Nephron (organoid): ENCODE measurements at regions not wholly inside any gene's neighbourhood (a gene's known extent, or its start where the extent isn't known, plus 50 kb on each side); places are given as distances from the start of the nearest gene placed in this dataset.

Source experiments
- H3K27ac Mint-ChIP-seq, 3 experiments: 2 replicates each; pipeline ENCODE4 v1.8.0; 2020; ENCODE audit warnings: mixed read lengths in 3 of 3, mild to moderate bottlenecking in 2 of 3, moderate library complexity in 1 of 3
- H3K27me3 Mint-ChIP-seq: 2 replicates; pipeline ENCODE4 v1.8.0; 2021; ENCODE audit warnings: low read depth, mild to moderate bottlenecking, moderate library complexity, mixed read lengths
- H3K36me3 Mint-ChIP-seq: 2 replicates; pipeline ENCODE4 v1.8.0; 2020; ENCODE audit warnings: low read depth, mixed read lengths
- H3K4me1 Mint-ChIP-seq: 2 replicates; pipeline ENCODE4 v1.8.0; 2020; ENCODE audit warnings: mixed read lengths
- H3K4me3 Mint-ChIP-seq, 3 experiments: 2 replicates each; pipeline ENCODE4 v1.8.0; 2020; ENCODE audit warnings: mild to moderate bottlenecking in 3 of 3, mixed read lengths in 3 of 3, moderate library complexity in 2 of 3
- H3K9me3 Mint-ChIP-seq: 2 replicates; pipeline ENCODE4 v1.8.0; 2020; ENCODE audit warnings: mixed read lengths
- TF ChIP-seq, protein P1 (sequence below), 3 experiments: fragments of 200-600 bp; sonication (generic); IDR thresholded peaks; one replicate each; pipeline ENCODE4 v1.5.0; 2021; ENCODE audit warnings: antibody characterized with exemption in 3 of 3; ENCODE audit not compliant: unreplicated experiment in 3 of 3

DNA sequence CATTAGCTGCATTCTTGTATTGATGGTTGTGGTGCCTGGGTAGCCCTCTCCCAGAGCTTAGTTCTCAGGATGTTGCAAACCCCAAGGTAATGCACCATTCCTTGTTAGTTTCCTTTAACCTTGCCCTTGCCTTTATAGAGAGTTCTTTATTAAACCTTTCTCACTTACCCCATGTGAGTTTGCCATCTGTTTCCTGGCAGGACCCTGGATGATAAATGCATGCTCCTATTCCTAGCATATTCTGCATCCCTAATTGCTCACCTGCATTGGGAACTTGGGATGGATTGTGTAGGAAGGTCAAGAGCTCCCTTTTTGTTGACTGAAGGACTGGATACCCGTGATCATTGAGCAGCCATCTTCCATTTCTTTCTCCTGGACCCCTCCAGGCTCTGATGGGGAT, 59.9 kb upstream of the AP1S2 start:
- peaks cover 9% of the 10 kb centered on the region for H3K9me3 Mint-ChIP-seq
- no peak overlapping the region for H3K4me3 Mint-ChIP-seq
- H3K27ac Mint-ChIP-seq = peak overlapping the region in 1 of 3 experiments; percentile 38
- no peaks in the 10 kb centered on the region for H3K27me3 Mint-ChIP-seq
- TF ChIP-seq, protein P1, sequence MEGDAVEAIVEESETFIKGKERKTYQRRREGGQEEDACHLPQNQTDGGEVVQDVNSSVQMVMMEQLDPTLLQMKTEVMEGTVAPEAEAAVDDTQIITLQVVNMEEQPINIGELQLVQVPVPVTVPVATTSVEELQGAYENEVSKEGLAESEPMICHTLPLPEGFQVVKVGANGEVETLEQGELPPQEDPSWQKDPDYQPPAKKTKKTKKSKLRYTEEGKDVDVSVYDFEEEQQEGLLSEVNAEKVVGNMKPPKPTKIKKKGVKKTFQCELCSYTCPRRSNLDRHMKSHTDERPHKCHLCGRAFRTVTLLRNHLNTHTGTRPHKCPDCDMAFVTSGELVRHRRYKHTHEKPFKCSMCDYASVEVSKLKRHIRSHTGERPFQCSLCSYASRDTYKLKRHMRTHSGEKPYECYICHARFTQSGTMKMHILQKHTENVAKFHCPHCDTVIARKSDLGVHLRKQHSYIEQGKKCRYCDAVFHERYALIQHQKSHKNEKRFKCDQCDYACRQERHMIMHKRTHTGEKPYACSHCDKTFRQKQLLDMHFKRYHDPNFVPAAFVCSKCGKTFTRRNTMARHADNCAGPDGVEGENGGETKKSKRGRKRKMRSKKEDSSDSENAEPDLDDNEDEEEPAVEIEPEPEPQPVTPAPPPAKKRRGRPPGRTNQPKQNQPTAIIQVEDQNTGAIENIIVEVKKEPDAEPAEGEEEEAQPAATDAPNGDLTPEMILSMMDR (IDR thresholded peaks at IDR 0.05; ENCODE audit: unreplicated experiment in 3 of 3) = no peak
- H3K36me3 Mint-ChIP-seq = peaks cover 4% of the 10 kb centered on the region
- H3K4me1 Mint-ChIP-seq = peaks cover 5% of the 10 kb centered on the region

DNA sequence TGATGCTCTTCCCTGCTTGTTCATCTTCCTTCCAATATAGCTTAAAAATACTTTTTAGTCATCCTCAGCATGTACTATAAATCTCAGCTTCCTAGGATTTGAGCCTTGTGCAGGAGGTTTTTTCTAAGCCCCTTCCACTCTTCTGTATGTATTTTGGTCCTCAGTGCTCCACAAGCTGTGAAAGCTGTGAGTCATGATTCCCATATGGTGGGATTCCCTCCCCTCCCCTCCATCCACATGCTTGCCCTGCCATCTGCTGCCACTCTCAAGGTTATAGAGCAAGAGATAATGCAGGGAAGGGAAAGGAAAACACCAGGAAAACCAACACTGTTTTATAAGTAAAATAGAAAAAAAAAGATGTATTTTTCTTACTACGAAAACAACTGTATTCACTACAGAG, 58.5 kb upstream of the AP1S2 start:
- peaks cover 4% of the 10 kb centered on the region for H3K36me3 Mint-ChIP-seq
- H3K9me3 Mint-ChIP-seq = peaks cover 9% of the 10 kb centered on the region
- H3K27ac Mint-ChIP-seq = no peak overlapping the region
- H3K27me3 Mint-ChIP-seq = no peaks in the 10 kb centered on the region
- peaks cover 5% of the 10 kb centered on the region for H3K4me1 Mint-ChIP-seq
- TF ChIP-seq, protein P1 (IDR thresholded peaks at IDR 0.05; ENCODE audit: unreplicated experiment in 3 of 3) = no peak
- H3K4me3 Mint-ChIP-seq = no peak overlapping the region

DNA sequence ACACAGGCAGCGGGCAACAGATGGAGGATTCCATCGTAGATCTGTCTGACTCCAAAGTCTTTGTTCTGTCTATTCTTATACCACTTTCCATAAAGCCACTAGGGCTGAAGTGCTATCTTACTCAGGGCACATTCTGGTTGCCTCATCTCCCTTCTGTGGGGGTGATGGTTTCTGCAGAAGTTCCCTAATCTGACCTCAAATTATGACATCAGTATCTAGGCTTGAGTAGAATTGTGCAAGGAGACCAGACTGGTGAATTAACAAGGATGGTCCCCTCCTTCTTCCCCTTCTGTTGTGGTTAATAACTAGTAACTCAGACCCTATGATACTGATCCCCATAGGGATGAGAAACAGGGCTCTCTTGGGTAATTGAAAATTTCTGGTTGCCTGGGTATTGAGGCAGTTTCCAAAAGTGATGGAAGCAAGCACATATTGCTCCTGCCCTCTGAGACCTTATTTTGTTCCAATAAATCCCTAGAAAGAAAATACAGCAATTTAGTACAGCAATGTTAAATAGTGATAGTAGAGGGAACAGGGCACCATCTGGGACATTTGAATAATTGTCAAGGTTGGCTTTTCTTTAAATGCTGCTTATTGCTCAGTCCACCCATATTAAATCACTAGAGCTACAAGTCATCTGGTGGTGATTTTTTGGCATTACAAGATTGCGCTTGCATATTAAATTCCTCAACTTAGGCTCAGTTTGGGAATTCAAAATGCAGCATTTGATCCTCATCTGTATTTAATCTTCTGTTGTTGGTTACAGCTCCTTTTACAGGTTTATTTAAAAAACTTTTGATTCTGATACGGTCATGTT, 57.3 kb upstream of the AP1S2 start:
- Mint-ChIP-seq H3K4me1 (peaks cover 5% of the 10 kb centered on the region), H3K9me3 (no peaks in the 10 kb centered on the region), H3K4me3 (no peak overlapping the region), H3K27ac (peak overlapping the region in 1 of 3 experiments; percentile 52), H3K36me3 (no peaks in the 10 kb centered on the region), H3K27me3 (no peaks in the 10 kb centered on the region)
- TF ChIP-seq, protein P1 (IDR thresholded peaks at IDR 0.05; ENCODE audit: unreplicated experiment in 3 of 3) = no peak

DNA sequence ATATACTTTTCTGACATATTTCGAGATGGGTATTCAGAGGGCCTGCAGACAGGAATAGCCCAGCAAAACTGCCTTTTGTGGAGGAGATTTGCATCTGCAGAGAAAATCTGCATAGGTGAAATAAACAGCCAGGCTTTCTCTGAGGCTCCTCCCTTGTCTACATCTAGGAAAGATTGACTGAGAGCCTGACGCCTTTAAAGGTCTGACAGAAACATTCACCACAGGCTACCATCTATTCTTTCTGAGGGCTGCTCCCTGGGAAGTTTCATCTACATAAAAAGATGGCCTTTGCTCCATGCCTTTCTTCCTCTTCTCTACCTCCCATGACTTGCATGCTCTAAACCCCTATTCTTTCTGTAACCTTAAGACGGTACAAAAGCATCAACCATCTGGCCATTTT, 55.0 kb upstream of the AP1S2 start:
- TF ChIP-seq, protein P1 (IDR thresholded peaks at IDR 0.05; ENCODE audit: unreplicated experiment in 3 of 3) = no peak
- Mint-ChIP-seq H3K27me3 (no peaks in the 10 kb centered on the region), H3K4me3 (no peak overlapping the region), H3K27ac (peak overlapping the region in 1 of 3 experiments; percentile 54), H3K9me3 (no peaks in the 10 kb centered on the region), H3K4me1 (peaks cover 11% of the 10 kb centered on the region), H3K36me3 (no peaks in the 10 kb centered on the region)

DNA sequence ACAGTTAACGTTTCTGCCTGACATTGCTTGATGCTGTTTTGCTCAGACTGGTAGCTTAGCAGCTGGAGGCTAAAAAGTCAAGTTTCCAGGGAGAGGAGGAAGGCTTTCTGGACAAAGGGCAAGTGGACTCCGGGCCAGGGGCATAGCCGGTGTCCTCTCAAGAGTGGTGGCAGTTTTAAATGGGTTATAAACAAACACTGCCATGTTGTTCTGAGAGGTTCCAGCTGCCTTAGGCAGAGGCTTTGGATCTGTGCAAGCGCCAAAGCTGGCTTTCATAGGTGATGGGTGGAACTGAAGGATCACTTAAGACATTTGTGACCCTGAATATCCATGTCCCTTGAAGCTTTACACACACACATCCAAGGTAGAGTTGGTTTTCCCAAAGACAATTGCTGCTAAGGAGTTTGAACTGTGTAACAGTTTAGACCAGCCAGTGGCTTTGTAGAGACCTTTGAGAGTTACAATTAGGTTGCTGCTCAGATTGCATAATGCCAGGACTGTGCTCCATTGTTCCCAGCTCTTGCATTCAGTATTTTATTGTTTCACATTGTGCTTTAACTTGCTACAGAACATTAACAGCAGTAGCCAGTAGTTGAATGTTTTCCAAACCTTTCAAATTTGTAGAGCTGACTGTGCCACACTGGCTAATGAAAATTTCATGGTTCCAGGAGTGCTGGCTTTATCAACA, 54.1 kb upstream of the AP1S2 start:
- Mint-ChIP-seq H3K9me3 (no peaks in the 10 kb centered on the region), H3K27ac (peak overlapping the region; percentile 2 to 59 (median 34)), H3K4me1 (peaks cover 11% of the 10 kb centered on the region), H3K27me3 (no peaks in the 10 kb centered on the region), H3K4me3 (no peak overlapping the region), H3K36me3 (no peaks in the 10 kb centered on the region)
- TF ChIP-seq, protein P1 (IDR thresholded peaks at IDR 0.05; ENCODE audit: unreplicated experiment in 3 of 3) = no peak
